Hepatocyte (in vitro differentiated cells): ENCODE measurements at regions not wholly inside any gene's neighbourhood (a gene's known extent, or its start where the extent isn't known, plus 50 kb on each side); places are given as distances from the start of the nearest gene placed in this dataset.

Experiments
- DNase-seq: peaks from one replicate; pipeline ENCODE4 v3.0.0-alpha.2; 2016; ENCODE audit warnings: low spot score
- H2AFZ ChIP-seq: fragments of 200-600 bp; sonication (generic); 2 replicates; pipeline ENCODE4 v1.6.0; 2016; ENCODE audit warnings: antibody characterized with exemption, mild to moderate bottlenecking
- H3K27ac ChIP-seq: fragments of 200-600 bp; sonication (generic); 2 replicates; pipeline ENCODE4 v1.5.1; 2016; ENCODE audit warnings: mild to moderate bottlenecking
- H3K27me3 ChIP-seq: fragments of 200-600 bp; sonication (generic); 2 replicates; pipeline ENCODE4 v1.6.1; 2016
- H3K36me3 ChIP-seq: fragments of 200-600 bp; sonication (generic); replicated peaks from 2 replicates; pipeline ENCODE4 v1.5.1; 2016; ENCODE audit warnings: low read depth; ENCODE audit not compliant: insufficient read depth
- H3K4me1 ChIP-seq: fragments of 200-600 bp; sonication (generic); 2 replicates; pipeline ENCODE4 v1.5.1; 2016; ENCODE audit warnings: mild to moderate bottlenecking, moderate library complexity; ENCODE audit not compliant: insufficient read depth
- H3K4me2 ChIP-seq: fragments of 200-600 bp; sonication (generic); 2 replicates; pipeline ENCODE4 v1.6.0; 2016
- H3K4me3 ChIP-seq: fragments of 200-600 bp; sonication (generic); 2 replicates; pipeline ENCODE4 v1.5.1; 2016; ENCODE audit warnings: mild to moderate bottlenecking
- H3K79me2 ChIP-seq: fragments of 200-600 bp; sonication (generic); 2 replicates; pipeline ENCODE4 v1.6.0; 2017; ENCODE audit warnings: mild to moderate bottlenecking
- H3K9me2 ChIP-seq: fragments of 200-600 bp; sonication (generic); replicated peaks from 2 replicates; pipeline ENCODE4 v1.6.0; 2017; ENCODE audit warnings: mild to moderate bottlenecking; ENCODE audit not compliant: insufficient read depth
- H3K9me3 ChIP-seq: fragments of 200-600 bp; sonication (generic); 2 replicates; pipeline ENCODE4 v1.5.1; 2016; ENCODE audit warnings: low read depth, mild to moderate bottlenecking
- H4K20me1 ChIP-seq: fragments of 200-600 bp; sonication (generic); 2 replicates; pipeline ENCODE4 v1.6.0; 2016; ENCODE audit warnings: mild to moderate bottlenecking; ENCODE audit not compliant: insufficient read depth, poor library complexity, severe bottlenecking
- EZH2 ChIP-seq: fragments of 200-600 bp; sonication (generic); IDR thresholded peaks from 2 replicates; pipeline ENCODE4 v1.6.1; 2016; ENCODE audit warnings: antibody characterized with exemption, mild to moderate bottlenecking, borderline replicate concordance
- EZH2phosphoT487 ChIP-seq: fragments of 200-600 bp; sonication (generic); IDR thresholded peaks from one replicate; pipeline ENCODE4 v1.6.1; 2018; ENCODE audit warnings: antibody characterized with exemption, mild to moderate bottlenecking, low read depth, moderate library complexity; ENCODE audit not compliant: unreplicated experiment, severe bottlenecking
- WGBS: methylation state at CpG from one replicate; pipeline ENCODE4 v1.1.6; 2016; ENCODE audit warnings: low lambda C conversion rate; ENCODE audit errors: missing lambda C conversion rate; 5-methylcytosine and 5-hydroxymethylcytosine counted together
- TF ChIP-seq, protein P1 (sequence below): fragments of 200-600 bp; sonication (generic); IDR thresholded peaks from 2 replicates; pipeline ENCODE4 v1.5.1; 2016; ENCODE audit warnings: antibody characterized with exemption, mild to moderate bottlenecking; ENCODE audit not compliant: poor library complexity

DNA sequence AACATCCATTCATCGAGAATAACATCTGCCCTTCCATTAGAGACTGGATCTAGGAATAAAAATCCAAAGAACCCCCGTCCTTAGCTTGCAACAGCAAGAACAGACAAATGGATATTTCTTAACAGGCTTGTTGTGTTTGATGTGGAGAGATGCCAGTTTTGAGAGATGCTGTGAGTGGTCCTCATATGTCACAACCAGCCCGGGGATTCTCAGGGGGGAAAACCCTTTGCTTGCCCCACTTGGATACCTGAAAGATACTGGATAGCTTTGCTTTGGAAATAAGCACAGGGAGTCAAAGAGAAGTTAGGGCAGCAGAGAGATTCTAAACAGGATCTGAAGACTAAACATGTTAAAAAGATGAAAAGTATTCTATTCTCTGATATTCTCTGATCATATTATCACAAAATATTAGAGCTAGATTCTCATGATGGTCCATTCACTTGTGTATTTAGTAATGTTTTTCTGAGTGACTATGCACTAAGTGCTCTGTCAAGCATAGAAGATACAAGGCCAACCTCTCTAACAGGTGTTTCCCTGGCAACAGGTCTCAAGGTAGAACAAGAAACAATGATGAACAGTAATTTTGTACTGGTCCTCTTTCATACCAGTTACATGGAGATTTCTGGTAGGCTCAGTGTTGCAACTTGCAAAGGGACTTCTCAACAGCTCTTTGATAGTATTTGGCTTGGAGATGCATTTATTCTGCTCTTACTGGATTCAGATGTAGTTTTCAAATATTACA is 348.2 kb downstream of the MYCN start:
- no peaks in the 10 kb centered on the region for H3K36me3 ChIP-seq
- H3K79me2 ChIP-seq: no peaks in the 10 kb centered on the region
- no peaks in the 10 kb centered on the region for H3K9me3 ChIP-seq
- H3K4me3 ChIP-seq: no peak overlapping the region
- H2AFZ ChIP-seq: no peak overlapping the region
- no peaks in the 10 kb centered on the region for H3K27me3 ChIP-seq
- no peaks in the 10 kb centered on the region for H4K20me1 ChIP-seq
- no peaks in the 10 kb centered on the region for H3K4me1 ChIP-seq
- no peaks in the 10 kb centered on the region for H3K9me2 ChIP-seq
- no peak for DNase-seq
- WGBS: 91% methylated on average over 3 of the region's 3 CpGs
- no peak overlapping the region for H3K4me2 ChIP-seq
- TF ChIP-seq EZH2: no peak
- TF ChIP-seq, protein P1, sequence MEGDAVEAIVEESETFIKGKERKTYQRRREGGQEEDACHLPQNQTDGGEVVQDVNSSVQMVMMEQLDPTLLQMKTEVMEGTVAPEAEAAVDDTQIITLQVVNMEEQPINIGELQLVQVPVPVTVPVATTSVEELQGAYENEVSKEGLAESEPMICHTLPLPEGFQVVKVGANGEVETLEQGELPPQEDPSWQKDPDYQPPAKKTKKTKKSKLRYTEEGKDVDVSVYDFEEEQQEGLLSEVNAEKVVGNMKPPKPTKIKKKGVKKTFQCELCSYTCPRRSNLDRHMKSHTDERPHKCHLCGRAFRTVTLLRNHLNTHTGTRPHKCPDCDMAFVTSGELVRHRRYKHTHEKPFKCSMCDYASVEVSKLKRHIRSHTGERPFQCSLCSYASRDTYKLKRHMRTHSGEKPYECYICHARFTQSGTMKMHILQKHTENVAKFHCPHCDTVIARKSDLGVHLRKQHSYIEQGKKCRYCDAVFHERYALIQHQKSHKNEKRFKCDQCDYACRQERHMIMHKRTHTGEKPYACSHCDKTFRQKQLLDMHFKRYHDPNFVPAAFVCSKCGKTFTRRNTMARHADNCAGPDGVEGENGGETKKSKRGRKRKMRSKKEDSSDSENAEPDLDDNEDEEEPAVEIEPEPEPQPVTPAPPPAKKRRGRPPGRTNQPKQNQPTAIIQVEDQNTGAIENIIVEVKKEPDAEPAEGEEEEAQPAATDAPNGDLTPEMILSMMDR: no peak
- no peak for TF ChIP-seq EZH2phosphoT487
- no peak overlapping the region for H3K27ac ChIP-seq

DNA sequence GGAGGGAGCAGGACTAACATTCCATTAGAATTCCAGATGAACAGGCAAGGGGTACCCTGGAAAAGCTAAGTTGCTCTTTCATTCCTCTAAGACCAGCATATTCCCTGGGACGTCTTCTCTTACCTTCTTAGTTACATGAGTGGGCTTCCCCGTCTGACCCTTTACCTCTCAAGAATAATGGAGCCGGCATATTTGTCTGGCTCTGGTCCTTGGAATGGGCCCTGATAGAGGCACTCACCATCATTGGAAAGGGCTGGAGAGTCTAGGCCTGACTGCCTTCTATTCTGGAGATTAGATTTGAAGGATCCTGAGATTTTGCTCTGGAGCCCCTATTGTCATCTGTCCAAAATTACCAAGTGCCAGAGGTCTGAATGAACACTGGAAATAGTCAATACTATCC is 347.5 kb downstream of the MYCN start:
- no peak overlapping the region for H3K4me3 ChIP-seq
- DNase-seq: no peak
- no peaks in the 10 kb centered on the region for H3K9me2 ChIP-seq
- WGBS: 91% methylated on average over 3 of the region's 3 CpGs
- H3K4me1 ChIP-seq: no peaks in the 10 kb centered on the region
- no peaks in the 10 kb centered on the region for H4K20me1 ChIP-seq
- H3K27ac ChIP-seq: no peak overlapping the region
- H3K9me3 ChIP-seq: no peaks in the 10 kb centered on the region
- H3K36me3 ChIP-seq: no peaks in the 10 kb centered on the region
- H3K4me2 ChIP-seq: no peak overlapping the region
- H3K79me2 ChIP-seq: no peaks in the 10 kb centered on the region
- TF ChIP-seq EZH2: no peak
- TF ChIP-seq EZH2phosphoT487: no peak
- TF ChIP-seq, protein P1: no peak
- no peaks in the 10 kb centered on the region for H3K27me3 ChIP-seq
- no peak overlapping the region for H2AFZ ChIP-seq

DNA sequence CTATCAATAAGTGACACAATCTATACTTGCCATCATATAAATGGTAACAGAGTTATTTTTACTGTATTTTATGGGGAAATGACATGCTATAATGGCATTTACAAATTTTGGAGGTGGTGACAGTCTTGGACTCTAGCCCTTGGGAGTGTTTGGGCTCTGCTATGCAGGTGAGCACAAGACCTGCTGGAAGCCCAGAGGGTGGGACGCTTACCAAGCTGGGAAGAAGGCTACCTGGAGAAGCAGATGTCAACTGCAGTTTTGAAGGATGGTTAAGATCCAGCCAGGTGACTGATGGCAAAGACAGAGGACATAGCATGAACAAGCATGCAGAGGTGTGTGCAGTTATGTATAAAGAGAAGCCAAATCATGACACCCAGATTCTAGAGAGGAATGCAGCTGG is 346.9 kb downstream of the MYCN start:
- Histone ChIP-seq H3K4me3 (no peak overlapping the region), H3K4me1 (no peaks in the 10 kb centered on the region), H3K4me2 (no peak overlapping the region), H3K9me3 (no peaks in the 10 kb centered on the region), H3K9me2 (no peaks in the 10 kb centered on the region), H2AFZ (no peak overlapping the region), H3K36me3 (no peaks in the 10 kb centered on the region), H3K27ac (no peak overlapping the region), H3K27me3 (no peaks in the 10 kb centered on the region), H3K79me2 (no peaks in the 10 kb centered on the region), H4K20me1 (no peaks in the 10 kb centered on the region)
- TF ChIP-seq EZH2phosphoT487 (no peak), EZH2 (no peak)
- TF ChIP-seq, protein P1: no peak
- 100% methylated on average over 1 of the region's 1 CpG for WGBS
- DNase-seq: no peak
